GM18520 (cell line): ENCODE measurements at regions not wholly inside any gene's neighbourhood (a gene's known extent, or its start where the extent isn't known, plus 50 kb on each side); places are given as distances from the start of the nearest gene placed in this dataset.
"Not testable (repeated sequence)": the region's sequence is repeated elsewhere in the genome, so short reads cannot be mapped to it uniquely, and the experiment has no call there.

Source experiments
- ATAC-seq: cut with Tn5 transposase; IDR thresholded peaks from one replicate; pipeline ENCODE4 v1.9.1; 2021; ENCODE audit not compliant: unreplicated experiment

- no peak for ATAC-seq
Observed at GRCh38 chr5:127133071-127133470, 59.8 kb upstream of the C5orf63 start.

- ATAC-seq = no peak
Observed at GRCh38 chr5:127136908-127137307, 63.6 kb upstream of the C5orf63 start.

DNA sequence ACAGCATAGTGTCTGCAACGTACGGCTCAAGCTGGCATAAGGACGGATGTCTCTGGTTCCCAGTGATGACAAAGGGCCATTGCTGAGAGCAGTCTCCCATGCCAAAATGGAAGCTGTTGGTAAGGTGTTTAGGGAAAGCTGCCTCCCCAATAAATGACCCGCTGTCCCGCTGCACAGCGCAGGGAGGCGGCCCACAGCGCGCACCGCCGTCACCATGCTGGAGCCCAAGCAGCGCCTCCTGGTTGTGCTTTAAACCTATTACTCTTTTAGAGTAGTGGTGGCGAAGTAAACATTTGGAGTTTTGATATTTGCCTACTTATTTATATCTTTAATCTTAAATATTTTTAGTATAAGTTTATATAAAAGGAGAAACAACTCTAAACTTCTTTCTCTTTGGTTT, 70.4 kb upstream of the C5orf63 start:
- ATAC-seq = no peak

DNA sequence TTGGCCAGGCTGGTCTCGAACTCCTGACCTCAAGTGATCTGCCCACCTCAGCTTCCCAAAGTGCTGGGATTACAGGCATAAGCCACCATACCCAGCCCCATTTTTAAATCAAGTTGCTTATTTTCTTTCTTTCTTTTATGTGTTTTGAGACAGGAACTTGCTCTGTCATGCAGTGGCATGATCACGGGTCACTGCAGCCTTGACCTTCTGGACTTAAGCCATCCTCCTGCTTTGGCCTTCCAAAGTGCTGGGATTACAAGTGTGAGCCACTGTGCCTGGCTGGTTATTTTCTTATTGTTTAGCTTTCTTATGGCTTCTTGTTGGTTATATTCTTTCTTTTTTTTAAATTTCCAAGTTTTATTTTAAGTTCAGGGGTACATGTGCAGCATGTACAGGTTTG, 79.7 kb upstream of the C5orf63 start:
- ATAC-seq = no peak

DNA sequence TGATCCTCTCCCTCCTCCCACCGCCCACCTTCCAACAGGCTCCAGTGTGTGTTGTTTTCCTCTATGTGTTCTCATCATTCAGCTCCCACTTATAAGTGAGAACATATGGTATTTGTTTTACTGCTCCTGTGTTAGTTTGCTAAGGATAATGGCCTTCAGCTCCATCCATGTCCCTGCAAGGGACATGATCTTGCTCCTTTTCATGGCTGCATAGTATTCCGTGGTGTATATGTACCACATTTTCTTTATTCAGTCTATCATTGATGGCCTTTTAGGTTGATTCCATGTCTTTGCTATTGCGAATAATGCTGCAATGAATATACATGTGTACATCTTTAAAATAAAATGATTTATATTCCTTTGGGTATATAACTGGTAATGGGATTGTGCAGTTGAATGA, 80.2 kb upstream of the C5orf63 start:
- ATAC-seq = no peak

GRCh38 chr5:127163750-127164149, 90.4 kb upstream of the C5orf63 start:
- no peak for ATAC-seq

GRCh38 chr5:127170918-127171600, 97.8 kb upstream of the C5orf63 start:
- no peak for ATAC-seq

- no peak for ATAC-seq
Observed at GRCh38 chr5:127176769-127177168, 103.5 kb upstream of the C5orf63 start.

DNA sequence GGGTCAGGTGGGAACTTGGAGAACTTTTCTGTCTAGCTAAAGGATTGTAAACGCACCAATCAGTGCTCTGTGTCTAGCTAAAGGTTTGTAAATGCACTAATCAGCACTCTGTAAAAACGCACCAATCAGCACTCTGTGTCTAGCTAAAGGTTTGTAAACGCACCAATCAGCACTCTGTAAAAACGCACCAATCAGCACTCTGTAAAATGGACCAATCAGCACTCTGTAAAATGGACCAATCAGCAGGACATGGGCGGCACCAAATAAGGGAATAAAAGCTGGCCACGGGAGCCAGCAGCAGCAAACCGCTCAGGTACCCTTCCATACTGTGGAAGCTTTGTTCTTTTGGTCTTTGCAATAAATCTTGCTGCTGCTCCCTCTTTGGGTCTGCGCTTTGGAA, 108.0 kb upstream of the MEGF10 start:
- not testable (repeated sequence) for ATAC-seq

DNA sequence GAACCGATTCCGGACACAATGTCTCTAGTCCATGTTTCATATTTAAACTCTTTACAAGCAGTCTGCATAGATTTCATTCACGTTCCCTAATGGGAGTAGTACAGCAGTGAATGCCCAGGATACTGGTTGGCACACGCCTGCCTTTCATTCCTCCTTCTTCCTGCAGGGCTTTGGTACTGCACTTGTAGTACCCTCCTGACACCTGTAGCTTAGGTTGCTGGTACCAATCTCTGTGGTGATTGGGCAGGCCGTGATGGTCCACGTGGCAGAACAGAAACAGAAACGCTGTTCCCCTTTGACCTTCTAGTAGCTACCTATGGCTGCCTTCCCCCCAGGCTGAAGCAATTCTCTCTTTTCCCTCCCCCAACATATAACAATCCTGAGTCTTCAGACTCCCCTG, 107.3 kb upstream of the MEGF10 start:
- no peak for ATAC-seq

- no peak for ATAC-seq
Observed at GRCh38 chr5:127184851-127185250, 105.7 kb upstream of the MEGF10 start.

DNA sequence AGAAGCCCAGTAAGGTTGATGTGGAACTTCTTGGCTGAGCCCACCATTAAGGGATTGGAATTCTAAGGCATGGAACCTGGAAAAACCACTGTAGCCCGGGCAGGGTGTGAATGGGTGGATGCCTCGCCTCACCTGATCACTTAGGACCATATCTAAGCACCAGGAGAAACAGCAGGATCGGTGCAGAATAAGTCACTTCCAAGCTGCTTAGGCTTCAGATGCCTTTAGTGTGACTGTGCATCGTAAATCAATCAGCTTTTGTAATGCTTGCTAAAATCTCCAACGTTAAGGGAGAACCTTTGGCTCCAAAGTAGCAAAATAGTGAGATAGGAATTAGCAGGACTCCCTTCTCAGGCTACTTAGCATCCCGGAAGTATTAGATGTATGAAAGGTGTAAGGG, 103.9 kb upstream of the MEGF10 start:
- ATAC-seq = no peak

DNA sequence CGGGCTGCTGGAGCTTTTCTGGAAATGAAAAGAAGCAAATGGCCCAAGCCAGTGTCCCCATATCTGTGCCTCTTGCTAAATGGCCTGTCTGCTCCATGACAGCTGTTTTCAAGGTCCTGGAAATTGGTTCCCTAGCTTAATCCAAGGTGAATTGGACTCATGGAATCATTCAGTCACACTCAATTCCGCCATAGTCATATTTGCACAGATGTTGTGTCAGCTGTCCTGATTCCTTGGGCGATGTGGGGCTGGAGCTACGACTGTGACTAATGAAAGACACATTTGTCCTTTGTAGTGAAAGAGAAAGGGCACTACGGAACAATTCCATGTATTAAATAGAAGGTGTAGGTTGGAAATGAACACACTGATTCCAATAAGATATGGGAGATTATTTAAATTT, 102.9 kb upstream of the MEGF10 start:
- no peak for ATAC-seq

- no peak for ATAC-seq
Observed at GRCh38 chr5:127192150-127192549, 98.4 kb upstream of the MEGF10 start.

DNA sequence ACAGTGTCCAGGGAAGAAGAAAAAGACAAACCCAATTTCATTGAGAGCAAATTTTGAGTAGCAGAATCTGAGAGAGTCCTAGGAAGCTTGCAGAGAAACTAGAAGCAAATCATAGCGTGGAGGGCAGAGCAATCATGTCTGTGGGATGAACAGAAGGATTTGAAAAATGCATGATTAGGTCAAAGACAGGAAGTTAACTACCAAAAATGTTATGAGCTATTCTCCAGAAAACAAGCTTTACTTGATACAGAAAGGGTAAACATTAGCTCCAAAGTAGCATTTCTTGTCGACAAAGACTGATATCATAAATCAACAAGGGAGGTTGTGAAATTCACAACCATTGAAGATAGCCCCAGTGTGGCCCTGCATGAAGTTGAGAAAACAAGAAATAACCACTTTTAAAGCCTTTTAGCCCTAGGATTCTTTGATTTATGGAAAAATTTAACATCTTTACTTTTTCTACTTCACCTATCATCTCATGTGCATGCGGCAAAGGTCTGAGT, 97.7 kb upstream of the MEGF10 start:
- ATAC-seq = no peak

DNA sequence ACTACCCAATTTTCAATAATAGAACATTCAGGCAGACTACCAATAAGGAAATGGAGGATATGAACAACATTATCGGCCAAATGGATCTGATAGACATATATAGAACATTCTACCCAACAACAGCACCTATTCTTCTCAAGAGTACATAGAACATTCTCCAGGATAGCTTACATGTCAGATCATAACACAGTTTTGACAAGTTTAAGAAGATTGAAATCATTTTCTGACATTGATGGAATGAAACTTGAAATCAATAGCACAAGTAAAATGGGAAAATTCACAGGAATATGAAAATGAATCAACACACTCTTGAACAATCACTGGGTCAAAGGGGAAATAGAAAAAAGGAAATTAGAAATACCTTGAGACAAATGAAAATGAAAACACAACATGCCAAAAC, 94.6 kb upstream of the MEGF10 start:
- ATAC-seq = no peak

- ATAC-seq = not testable (repeated sequence)
Observed at GRCh38 chr5:127197402-127198167, 93.0 kb upstream of the MEGF10 start.

- not testable (repeated sequence) for ATAC-seq
Observed at GRCh38 chr5:127202738-127203137, 87.9 kb upstream of the MEGF10 start.

GRCh38 chr5:127203818-127204217, 86.8 kb upstream of the MEGF10 start:
- no peak for ATAC-seq

DNA sequence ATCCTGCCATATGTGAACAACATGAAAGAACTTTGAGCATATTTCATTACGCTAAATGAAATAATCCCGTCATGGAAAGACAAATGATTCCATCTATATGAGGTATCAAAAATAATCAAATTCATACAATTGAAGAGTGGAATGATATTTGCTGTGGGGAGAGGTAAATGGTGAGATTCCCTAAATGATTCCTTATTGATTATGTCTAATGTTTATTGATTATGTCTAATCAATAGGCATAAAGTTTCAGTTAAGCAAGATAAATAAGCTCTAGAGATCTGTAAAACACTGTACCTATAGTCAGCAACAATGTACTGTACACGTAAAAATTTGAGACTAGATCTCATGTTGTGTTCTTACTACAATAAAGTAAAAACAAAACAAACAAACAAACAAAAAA, 85.4 kb upstream of the MEGF10 start:
- no peak for ATAC-seq

GRCh38 chr5:127206320-127207113, 84.1 kb upstream of the MEGF10 start:
- no peak for ATAC-seq

- no peak for ATAC-seq
Observed at GRCh38 chr5:127210042-127210441, 80.6 kb upstream of the MEGF10 start.
